GM06990 (cell line): ENCODE measurements at regions not wholly inside any gene's neighbourhood (a gene's known extent, or its start where the extent isn't known, plus 50 kb on each side); places are given as distances from the start of the nearest gene placed in this dataset.

Experiments used
- DNase-seq: peaks from one replicate; pipeline ENCODE4 v3.0.0-alpha.2; 2011; ENCODE audit not compliant: insufficient read length; ENCODE audit errors: extremely low read depth
- H3K27me3 ChIP-seq: replicated peaks from 2 replicates; pipeline ENCODE4 v1.6.0; 2011; ENCODE audit warnings: low read length; ENCODE audit not compliant: control insufficient read depth, insufficient read depth
- H3K36me3 ChIP-seq: 2 replicates; pipeline ENCODE4 v1.5.1; 2011; ENCODE audit warnings: low read length; ENCODE audit not compliant: control insufficient read depth, insufficient read depth
- H3K4me3 ChIP-seq: replicated peaks from 2 replicates; pipeline ENCODE4 v1.5.1; 2011; ENCODE audit warnings: low read depth, mild to moderate bottlenecking, control low read depth, low read length
- TF ChIP-seq, protein P1 (sequence below): IDR thresholded peaks from 2 replicates; pipeline ENCODE4 v1.5.1; 2011; ENCODE audit warnings: low read length, control low read depth, mild to moderate bottlenecking, inconsistent platforms; ENCODE audit not compliant: insufficient read depth, poor library complexity, severe bottlenecking

DNA sequence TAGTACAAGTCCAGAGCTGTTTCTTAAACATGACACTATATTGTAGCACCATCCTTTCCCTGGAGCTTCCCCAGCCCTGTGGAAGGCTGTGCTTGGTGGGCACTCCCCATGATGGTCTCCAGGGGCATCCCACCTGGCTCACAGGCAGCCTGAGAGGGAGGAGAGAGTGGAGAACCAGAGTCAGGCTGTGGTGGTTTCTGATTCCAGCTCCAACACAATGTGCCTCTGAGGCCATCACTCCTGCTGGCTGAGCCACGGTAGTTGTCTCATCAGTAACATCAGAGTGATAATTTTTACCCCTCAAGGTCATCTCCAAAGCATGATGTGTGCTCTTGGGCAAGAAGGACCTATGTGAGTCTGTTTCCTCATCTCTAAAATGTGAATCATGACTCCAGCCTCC, 398.0 kb downstream of the CDK5RAP2 start:
- Histone ChIP-seq H3K27me3 (peaks cover 1% of the 10 kb centered on the region; the same call in 1 of the 2 replicates), H3K36me3 (no peaks in the 10 kb centered on the region), H3K4me3 (no peak overlapping the region)
- no peak for DNase-seq
- TF ChIP-seq, protein P1, sequence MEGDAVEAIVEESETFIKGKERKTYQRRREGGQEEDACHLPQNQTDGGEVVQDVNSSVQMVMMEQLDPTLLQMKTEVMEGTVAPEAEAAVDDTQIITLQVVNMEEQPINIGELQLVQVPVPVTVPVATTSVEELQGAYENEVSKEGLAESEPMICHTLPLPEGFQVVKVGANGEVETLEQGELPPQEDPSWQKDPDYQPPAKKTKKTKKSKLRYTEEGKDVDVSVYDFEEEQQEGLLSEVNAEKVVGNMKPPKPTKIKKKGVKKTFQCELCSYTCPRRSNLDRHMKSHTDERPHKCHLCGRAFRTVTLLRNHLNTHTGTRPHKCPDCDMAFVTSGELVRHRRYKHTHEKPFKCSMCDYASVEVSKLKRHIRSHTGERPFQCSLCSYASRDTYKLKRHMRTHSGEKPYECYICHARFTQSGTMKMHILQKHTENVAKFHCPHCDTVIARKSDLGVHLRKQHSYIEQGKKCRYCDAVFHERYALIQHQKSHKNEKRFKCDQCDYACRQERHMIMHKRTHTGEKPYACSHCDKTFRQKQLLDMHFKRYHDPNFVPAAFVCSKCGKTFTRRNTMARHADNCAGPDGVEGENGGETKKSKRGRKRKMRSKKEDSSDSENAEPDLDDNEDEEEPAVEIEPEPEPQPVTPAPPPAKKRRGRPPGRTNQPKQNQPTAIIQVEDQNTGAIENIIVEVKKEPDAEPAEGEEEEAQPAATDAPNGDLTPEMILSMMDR: no peak

DNA sequence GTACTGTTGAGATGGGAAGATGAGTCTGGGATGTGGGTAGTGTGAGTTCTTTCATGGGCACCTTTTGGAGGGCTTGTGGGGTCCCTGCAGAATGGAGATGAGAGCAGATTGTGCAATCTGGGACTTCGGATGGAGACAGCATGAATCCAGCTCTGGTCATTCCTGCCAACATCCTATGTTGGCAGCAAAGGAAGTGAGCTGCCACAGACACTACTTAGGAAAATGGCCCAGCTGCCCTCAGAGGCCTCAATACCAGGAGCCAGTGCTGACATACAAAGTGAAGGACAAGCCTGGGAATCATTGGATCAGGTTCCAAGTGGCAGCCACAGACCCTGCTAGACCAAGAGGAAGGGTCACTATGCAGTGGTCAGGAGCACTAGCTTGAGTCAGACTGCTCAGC, 402.8 kb downstream of the CDK5RAP2 start:
- TF ChIP-seq, protein P1: no peak

DNA sequence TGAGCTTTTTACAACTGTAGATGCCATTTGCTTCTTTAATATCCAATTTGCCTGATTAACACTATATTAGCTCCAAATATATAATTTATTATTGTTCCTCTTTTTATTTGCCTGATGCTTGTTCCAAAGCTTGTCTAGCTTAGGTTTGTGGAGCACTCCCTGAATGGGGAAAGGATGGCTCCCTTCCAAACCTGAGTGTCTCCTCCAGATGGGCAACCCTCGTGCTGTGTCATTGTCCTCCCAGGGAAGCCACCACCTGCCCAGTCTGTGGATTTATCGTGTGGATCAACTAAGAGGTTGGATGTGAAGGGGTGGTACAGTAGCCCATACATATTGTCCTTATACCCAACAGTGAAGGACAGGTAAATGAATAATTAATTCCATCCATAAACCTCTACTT, 404.9 kb downstream of the CDK5RAP2 start:
- no peak for DNase-seq
- Histone ChIP-seq H3K36me3 (no peaks in the 10 kb centered on the region), H3K27me3 (no peaks in the 10 kb centered on the region), H3K4me3 (no peak overlapping the region)
- TF ChIP-seq, protein P1: no peak

More for the DNA sequence above, 402.8 kb downstream of the CDK5RAP2 start:
- H3K36me3 ChIP-seq: no peaks in the 10 kb centered on the region
- H3K27me3 ChIP-seq: peaks cover 1% of the 10 kb centered on the region; the same call in 1 of the 2 replicates
- DNase-seq: no peak
- H3K4me3 ChIP-seq: no peak overlapping the region

DNA sequence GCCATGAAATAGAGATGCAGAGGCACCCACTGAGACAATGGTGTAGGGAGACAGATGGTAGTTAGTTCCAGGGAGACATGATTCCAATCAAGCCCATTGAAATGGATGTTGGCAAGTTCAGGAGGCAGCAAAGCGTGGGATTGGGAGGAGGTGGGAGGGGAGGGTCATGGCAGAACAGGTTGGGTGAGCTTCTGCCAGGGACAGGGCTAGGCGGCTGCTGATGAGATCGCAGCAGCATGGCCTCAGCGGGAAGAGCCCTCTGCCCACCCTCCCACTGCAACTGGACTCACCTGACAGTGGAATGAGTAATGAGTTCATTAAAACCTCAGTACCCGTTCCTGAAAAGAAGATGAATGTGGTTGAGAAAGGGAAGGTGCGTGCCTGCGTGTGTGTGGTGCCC, 418.2 kb downstream of the CDK5RAP2 start:
- Histone ChIP-seq H3K36me3 (no peaks in the 10 kb centered on the region), H3K4me3 (no peak overlapping the region), H3K27me3 (no peaks in the 10 kb centered on the region)
- TF ChIP-seq, protein P1: no peak
- no peak for DNase-seq

DNA sequence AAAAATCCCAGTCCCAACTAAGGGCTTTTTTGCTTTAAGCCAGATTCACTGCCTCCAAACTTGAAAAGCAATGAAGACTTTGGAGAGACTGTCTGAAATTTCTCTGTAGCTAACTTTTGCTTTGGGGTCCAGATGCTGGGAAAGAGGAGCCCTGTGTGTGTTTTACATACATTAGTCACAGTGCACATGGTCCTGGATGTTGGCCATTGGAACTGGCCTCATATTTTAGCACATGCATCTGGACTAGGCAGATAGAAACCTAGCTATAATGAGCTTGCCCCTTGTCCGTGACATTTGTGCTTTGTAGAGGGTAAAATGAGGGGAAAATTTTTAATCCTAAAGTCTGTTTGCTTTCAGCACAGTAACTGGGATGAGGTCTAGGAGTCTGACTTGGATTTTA, 421.7 kb downstream of the CDK5RAP2 start:
- Histone ChIP-seq H3K4me3 (no peak overlapping the region), H3K36me3 (no peaks in the 10 kb centered on the region), H3K27me3 (no peaks in the 10 kb centered on the region; the same call in 1 of the 2 replicates)
- TF ChIP-seq, protein P1: no peak
- DNase-seq: no peak

DNA sequence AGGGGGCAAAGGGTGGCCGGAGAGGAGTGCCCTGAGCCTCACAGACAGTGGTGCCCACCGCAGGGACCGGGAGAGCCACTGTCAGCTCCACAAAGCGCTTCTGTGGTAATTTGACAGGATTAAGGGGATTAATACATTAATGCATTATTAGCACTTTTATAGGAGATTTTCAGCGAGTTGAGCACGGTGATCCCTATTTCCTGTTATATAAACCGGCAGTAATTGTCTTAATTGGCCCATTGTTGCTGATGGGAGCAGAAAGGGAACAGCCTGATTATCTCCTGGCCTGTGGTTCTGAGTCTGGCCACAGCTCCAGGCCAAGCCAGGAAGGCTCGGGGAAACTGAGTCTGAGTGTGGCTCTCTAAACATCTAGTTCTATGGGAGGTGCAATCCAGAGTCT, 423.6 kb downstream of the CDK5RAP2 start:
- DNase-seq: no peak
- Histone ChIP-seq H3K36me3 (no peaks in the 10 kb centered on the region), H3K27me3 (no peaks in the 10 kb centered on the region; the same call in 1 of the 2 replicates), H3K4me3 (no peak overlapping the region)
- TF ChIP-seq, protein P1: no peak
